HT1080 (cell line): ENCODE measurements at regions not wholly inside any gene's neighbourhood (a gene's known extent, or its start where the extent isn't known, plus 50 kb on each side); places are given as distances from the start of the nearest gene placed in this dataset.

Source experiments
- DNase-seq: peaks from one replicate; pipeline ENCODE4 v3.0.0-alpha.2; 2015; ENCODE audit warnings: low read depth

- no peak for DNase-seq
These were observed 878.1 kb downstream of the NLGN4Y start for GRCh38 chrY:15402451-15402850.

GRCh38 chrY:15404551-15404950, 880.2 kb downstream of the NLGN4Y start:
- DNase-seq, result no peak

- no peak for DNase-seq
These were observed 890.8 kb downstream of the NLGN4Y start for GRCh38 chrY:15415165-15415564.

- peak; percentile 23 for DNase-seq
These were observed 894.3 kb downstream of the NLGN4Y start for GRCh38 chrY:15418613-15419012.

- peak; percentile 21 for DNase-seq
These were observed 900.4 kb downstream of the NLGN4Y start for GRCh38 chrY:15424665-15425132.

- DNase-seq, result no peak
These were observed 915.8 kb downstream of the NLGN4Y start for GRCh38 chrY:15440021-15440695.

GRCh38 chrY:15440696-15441408, 916.5 kb downstream of the NLGN4Y start:
- no peak for DNase-seq

- DNase-seq, result no peak
These were observed 917.5 kb downstream of the NLGN4Y start for GRCh38 chrY:15441878-15442277.

- DNase-seq, result no peak
These were observed 921.5 kb downstream of the NLGN4Y start for GRCh38 chrY:15445871-15446270.

GRCh38 chrY:15446861-15447260, 922.5 kb downstream of the NLGN4Y start:
- DNase-seq, result no peak

- DNase-seq, result no peak
These were observed 923.6 kb downstream of the NLGN4Y start for GRCh38 chrY:15447959-15448358.

- no peak for DNase-seq
These were observed 931.0 kb downstream of the NLGN4Y start for GRCh38 chrY:15455133-15455937.

- DNase-seq, result no peak
These were observed 931.7 kb downstream of the NLGN4Y start for GRCh38 chrY:15455980-15456469.

- no peak for DNase-seq
These were observed 932.2 kb downstream of the NLGN4Y start for GRCh38 chrY:15456491-15456890.

- no peak for DNase-seq
These were observed 933.4 kb downstream of the NLGN4Y start for GRCh38 chrY:15457682-15458081.

- DNase-seq, result no peak
These were observed 934.1 kb downstream of the NLGN4Y start for GRCh38 chrY:15458426-15458825.

GRCh38 chrY:15465880-15466279, 941.6 kb downstream of the NLGN4Y start:
- DNase-seq, result no peak

GRCh38 chrY:15466891-15467290, 942.6 kb downstream of the NLGN4Y start:
- no peak for DNase-seq

- DNase-seq, result no peak
These were observed 943.8 kb downstream of the NLGN4Y start for GRCh38 chrY:15468091-15468490.

- peak; percentile 1 for DNase-seq
These were observed 947.0 kb downstream of the NLGN4Y start for GRCh38 chrY:15471371-15471770.

GRCh38 chrY:15478348-15478963, 954.1 kb downstream of the NLGN4Y start:
- no peak for DNase-seq
